UCSD-AML1 (cell line): ENCODE measurements at regions not wholly inside any gene's neighbourhood (a gene's known extent, or its start where the extent isn't known, plus 50 kb on each side); places are given as distances from the start of the nearest gene placed in this dataset.
"Not testable (repeated sequence)": the region's sequence is repeated elsewhere in the genome, so short reads cannot be mapped to it uniquely, and the experiment has no call there.

ENCODE experiments used
- DNase-seq: peaks from one replicate; lab custom pipeline; 2025; ENCODE audit not compliant: unreplicated experiment; lab: John Stamatoyannopoulos, UW

- no peak for DNase-seq
Observed at GRCh38 chr1:70812442-70813109, 235.0 kb downstream of the PTGER3 start.

- no peak for DNase-seq
Observed at GRCh38 chr1:70818401-70818800, 229.2 kb downstream of the PTGER3 start.

- no peak for DNase-seq
Observed at GRCh38 chr1:70819231-70819630, 228.4 kb downstream of the PTGER3 start.

GRCh38 chr1:70819785-70820184 is 227.8 kb downstream of the PTGER3 start:
- no peak for DNase-seq

- DNase-seq = no peak
Observed at GRCh38 chr1:70820396-70820795, 227.2 kb downstream of the PTGER3 start.

- no peak for DNase-seq
Observed at GRCh38 chr1:70820995-70821394, 226.6 kb downstream of the PTGER3 start.

GRCh38 chr1:70826428-70826827 is 221.2 kb downstream of the PTGER3 start:
- no peak for DNase-seq

- DNase-seq = no peak
Observed at GRCh38 chr1:70827030-70827429, 220.6 kb downstream of the PTGER3 start.

- no peak for DNase-seq
Observed at GRCh38 chr1:70828177-70828576, 219.4 kb downstream of the PTGER3 start.

- not testable (repeated sequence) for DNase-seq
Observed at GRCh38 chr1:70834365-70834764, 213.3 kb downstream of the PTGER3 start.

GRCh38 chr1:70836456-70836855 is 211.2 kb downstream of the PTGER3 start:
- DNase-seq = no peak

GRCh38 chr1:70840260-70840953 is 207.2 kb downstream of the PTGER3 start:
- no peak for DNase-seq

GRCh38 chr1:70842562-70842961 is 205.1 kb downstream of the PTGER3 start:
- DNase-seq = no peak

GRCh38 chr1:70843452-70843851 is 204.2 kb downstream of the PTGER3 start:
- DNase-seq = no peak

- no peak for DNase-seq
Observed at GRCh38 chr1:70847013-70847412, 200.6 kb downstream of the PTGER3 start.

- no peak for DNase-seq
Observed at GRCh38 chr1:70855203-70855602, 192.4 kb downstream of the PTGER3 start.

- no peak for DNase-seq
Observed at GRCh38 chr1:70856201-70856600, 191.4 kb downstream of the PTGER3 start.

GRCh38 chr1:70863239-70863638 is 184.4 kb downstream of the PTGER3 start:
- no peak for DNase-seq

- DNase-seq = no peak
Observed at GRCh38 chr1:70864302-70864701, 183.3 kb downstream of the PTGER3 start.

GRCh38 chr1:70866542-70867264 is 180.9 kb downstream of the PTGER3 start:
- DNase-seq = no peak

GRCh38 chr1:70871790-70872189 is 175.8 kb downstream of the PTGER3 start:
- DNase-seq = no peak

- no peak for DNase-seq
Observed at GRCh38 chr1:70874063-70874462, 173.6 kb downstream of the PTGER3 start.
